ENCODE measurements at regions not wholly inside any gene's neighbourhood (a gene's known extent, or its start where the extent isn't known, plus 50 kb on each side); places are given as distances from the start of the nearest gene placed in this dataset.

DNA sequence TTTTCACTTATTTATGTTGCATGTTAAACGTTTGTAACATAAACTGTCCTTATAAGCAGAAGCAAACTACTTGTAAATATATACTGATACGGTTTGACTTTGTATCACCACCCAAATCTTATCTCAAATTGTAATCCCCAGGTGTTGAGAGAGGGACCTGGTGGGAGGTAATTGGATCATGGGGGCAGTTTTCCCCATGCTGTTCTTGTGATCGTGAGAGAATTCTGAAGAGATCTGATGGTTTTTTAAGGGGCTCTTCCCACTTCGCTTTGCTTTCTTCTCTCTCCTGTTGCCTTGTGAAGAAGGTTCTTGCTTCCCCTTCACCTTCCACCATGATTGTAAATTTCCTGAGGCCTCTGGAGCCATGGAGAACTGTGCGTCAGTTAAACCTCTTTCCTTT, 87.1 kb upstream of the MAPK10 start (continued):
- TF ChIP-seq, protein P1, sequence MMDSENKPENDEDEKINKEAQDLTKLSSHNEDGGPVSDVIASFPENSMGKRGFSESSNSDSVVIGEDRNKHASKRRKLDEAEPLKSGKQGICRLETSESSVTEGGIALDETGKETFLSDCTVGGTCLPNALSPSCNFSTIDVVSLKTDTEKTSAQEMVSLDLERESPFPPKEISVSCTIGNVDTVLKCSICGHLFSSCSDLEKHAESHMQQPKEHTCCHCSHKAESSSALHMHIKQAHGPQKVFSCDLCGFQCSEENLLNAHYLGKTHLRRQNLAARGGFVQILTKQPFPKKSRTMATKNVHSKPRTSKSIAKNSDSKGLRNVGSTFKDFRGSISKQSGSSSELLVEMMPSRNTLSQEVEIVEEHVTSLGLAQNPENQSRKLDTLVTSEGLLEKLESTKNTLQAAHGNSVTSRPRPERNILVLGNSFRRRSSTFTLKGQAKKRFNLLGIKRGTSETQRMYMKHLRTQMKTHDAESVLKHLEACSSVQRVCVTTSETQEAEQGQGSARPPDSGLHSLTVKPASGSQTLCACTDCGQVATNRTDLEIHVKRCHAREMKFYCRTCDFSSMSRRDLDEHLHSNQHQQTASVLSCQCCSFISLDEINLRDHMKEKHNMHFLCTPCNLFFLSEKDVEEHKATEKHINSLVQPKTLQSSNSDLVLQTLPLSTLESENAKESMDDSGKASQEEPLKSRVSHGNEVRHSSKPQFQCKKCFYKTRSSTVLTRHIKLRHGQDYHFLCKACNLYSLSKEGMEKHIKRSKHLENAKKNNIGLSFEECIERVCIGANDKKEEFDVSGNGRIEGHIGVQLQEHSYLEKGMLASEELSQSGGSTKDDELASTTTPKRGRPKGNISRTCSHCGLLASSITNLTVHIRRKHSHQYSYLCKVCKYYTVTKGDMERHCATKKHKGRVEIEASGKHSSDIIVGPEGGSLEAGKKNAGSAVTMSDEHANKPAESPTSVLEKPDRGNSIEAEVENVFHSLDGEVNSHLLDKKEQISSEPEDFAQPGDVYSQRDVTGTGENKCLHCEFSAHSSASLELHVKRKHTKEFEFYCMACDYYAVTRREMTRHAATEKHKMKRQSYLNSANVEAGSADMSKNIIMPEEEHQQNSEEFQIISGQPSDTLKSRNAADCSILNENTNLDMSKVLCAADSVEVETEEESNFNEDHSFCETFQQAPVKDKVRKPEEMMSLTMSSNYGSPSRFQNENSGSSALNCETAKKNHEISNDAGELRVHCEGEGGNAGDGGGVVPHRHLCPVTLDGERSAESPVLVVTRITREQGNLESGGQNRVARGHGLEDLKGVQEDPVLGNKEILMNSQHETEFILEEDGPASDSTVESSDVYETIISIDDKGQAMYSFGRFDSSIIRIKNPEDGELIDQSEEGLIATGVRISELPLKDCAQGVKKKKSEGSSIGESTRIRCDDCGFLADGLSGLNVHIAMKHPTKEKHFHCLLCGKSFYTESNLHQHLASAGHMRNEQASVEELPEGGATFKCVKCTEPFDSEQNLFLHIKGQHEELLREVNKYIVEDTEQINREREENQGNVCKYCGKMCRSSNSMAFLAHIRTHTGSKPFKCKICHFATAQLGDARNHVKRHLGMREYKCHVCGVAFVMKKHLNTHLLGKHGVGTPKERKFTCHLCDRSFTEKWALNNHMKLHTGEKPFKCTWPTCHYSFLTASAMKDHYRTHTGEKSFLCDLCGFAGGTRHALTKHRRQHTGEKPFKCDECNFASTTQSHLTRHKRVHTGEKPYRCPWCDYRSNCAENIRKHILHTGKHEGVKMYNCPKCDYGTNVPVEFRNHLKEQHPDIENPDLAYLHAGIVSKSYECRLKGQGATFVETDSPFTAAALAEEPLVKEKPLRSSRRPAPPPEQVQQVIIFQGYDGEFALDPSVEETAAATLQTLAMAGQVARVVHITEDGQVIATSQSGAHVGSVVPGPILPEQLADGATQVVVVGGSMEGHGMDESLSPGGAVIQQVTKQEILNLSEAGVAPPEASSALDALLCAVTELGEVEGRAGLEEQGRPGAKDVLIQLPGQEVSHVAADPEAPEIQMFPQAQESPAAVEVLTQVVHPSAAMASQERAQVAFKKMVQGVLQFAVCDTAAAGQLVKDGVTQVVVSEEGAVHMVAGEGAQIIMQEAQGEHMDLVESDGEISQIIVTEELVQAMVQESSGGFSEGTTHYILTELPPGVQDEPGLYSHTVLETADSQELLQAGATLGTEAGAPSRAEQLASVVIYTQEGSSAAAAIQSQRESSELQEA (IDR thresholded peaks at IDR 0.05; ENCODE audit: low read depth) = no peak
- no peak for TF ChIP-seq CCNT2 (IDR thresholded peaks at IDR 0.05; ENCODE audit: borderline replicate concordance, extremely low read depth, insufficient read length, low read depth, low read length)

DNA sequence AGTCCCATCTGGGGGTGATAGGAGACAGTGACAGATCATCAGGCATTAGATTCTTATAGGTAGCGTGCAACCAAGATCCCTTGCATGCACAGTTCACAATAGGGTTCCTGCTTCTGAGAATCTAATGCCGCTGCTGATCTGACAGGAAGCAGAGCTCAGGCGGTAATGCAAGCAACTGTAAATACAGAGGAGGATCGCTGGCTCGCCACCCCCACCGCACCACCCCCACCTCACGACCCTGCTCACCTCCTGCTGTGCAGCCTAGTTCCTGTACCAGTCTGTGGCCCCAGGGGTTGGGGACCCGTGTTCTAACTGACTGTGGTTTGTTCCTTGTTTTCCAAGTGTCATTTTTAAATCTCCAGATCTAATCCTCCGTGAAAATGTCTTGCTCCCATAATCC, 89.0 kb upstream of the MAPK10 start:
- FAIRE-seq (no peak), ATAC-seq (no peak), DNase-seq (ENCODE audit: extremely low read depth in 1 of 4, low spot score in 3 of 4) (no peak)
- no peaks in the 10 kb centered on the region for H4K20me1 ChIP-seq (replicated peaks; ENCODE audit: control insufficient read depth, insufficient read depth, low read length)
- CTCF ChIA-PET (ENCODE audit: low intra/inter-chr PET ratio) = no interaction called here
- in situ Hi-C loops (cut with MboI) = no loop called here
- POLR2A ChIA-PET = no interaction called here
- no peak overlapping the region for H3K4me2 ChIP-seq (ENCODE audit: insufficient read depth, low read length)
- no TSS peak for BruUV-seq (replicated peaks)
- no peaks in the 10 kb centered on the region for H3K9me3 ChIP-seq (replicated peaks; ENCODE audit: control insufficient read depth, insufficient read depth, low read depth, low read length)
- H3K79me2 ChIP-seq (ENCODE audit: control insufficient read depth, insufficient read depth, low read length) = no peaks in the 10 kb centered on the region
- no peaks in the 10 kb centered on the region for H3K4me1 ChIP-seq (replicated peaks in 1 of 2; ENCODE audit: control insufficient read depth in 2 of 2, insufficient read depth in 2 of 2, low read length in 2 of 2)
- H3K9ac ChIP-seq (ENCODE audit: insufficient read depth in 1 of 2, low read depth in 2 of 2, low read length in 2 of 2) = no peak overlapping the region
- H3K9me1 ChIP-seq (ENCODE audit: control insufficient read depth, insufficient read depth, low read length) = no peaks in the 10 kb centered on the region
- intact Hi-C loops (cut with micrococcal nuclease) = no loop called here
- no peak overlapping the region for H3K4me3 ChIP-seq
- no peak overlapping the region for H2AFZ ChIP-seq (ENCODE audit: low read depth, low read length)
- H3K36me3 ChIP-seq (ENCODE audit: control insufficient read depth, insufficient read depth, low read length) = no peaks in the 10 kb centered on the region
- no peak overlapping the region for H3K27ac ChIP-seq (ENCODE audit: extremely low read depth, low read depth, low read length)
- 0% methylated on average over 7 of the region's 9 CpGs for WGBS (ENCODE audit: insufficient coverage, low coverage, missing lambda C conversion rate)
- H3K27me3 ChIP-seq (ENCODE audit: control insufficient read depth in 2 of 2, insufficient read depth in 2 of 2, low read length in 2 of 2) = no peaks in the 10 kb centered on the region
- TF ChIP-seq HNRNPUL1 (IDR thresholded peaks at IDR 0.05; ENCODE audit: low read length) (no peak), HSF4 (CRISPR knock-in tag; IDR thresholded peaks at IDR 0.05; ENCODE audit: borderline replicate concordance) (no peak), BRD9 (IDR thresholded peaks at IDR 0.05; ENCODE audit: low read depth, partially characterized antibody) (no peak), HDAC6 (IDR thresholded peaks at IDR 0.05; ENCODE audit: low read depth, low read length) (no peak), HNRNPK (IDR thresholded peaks at IDR 0.05; ENCODE audit: low read depth, low read length, poor library complexity, severe bottlenecking) (no peak), HNRNPLL (IDR thresholded peaks at IDR 0.05; ENCODE audit: low read depth, low read length, poor library complexity, severe bottlenecking) (no peak), HMGXB4 (CRISPR knock-in tag; IDR thresholded peaks at IDR 0.05) (no peak)
- TF ChIP-seq, protein P2, sequence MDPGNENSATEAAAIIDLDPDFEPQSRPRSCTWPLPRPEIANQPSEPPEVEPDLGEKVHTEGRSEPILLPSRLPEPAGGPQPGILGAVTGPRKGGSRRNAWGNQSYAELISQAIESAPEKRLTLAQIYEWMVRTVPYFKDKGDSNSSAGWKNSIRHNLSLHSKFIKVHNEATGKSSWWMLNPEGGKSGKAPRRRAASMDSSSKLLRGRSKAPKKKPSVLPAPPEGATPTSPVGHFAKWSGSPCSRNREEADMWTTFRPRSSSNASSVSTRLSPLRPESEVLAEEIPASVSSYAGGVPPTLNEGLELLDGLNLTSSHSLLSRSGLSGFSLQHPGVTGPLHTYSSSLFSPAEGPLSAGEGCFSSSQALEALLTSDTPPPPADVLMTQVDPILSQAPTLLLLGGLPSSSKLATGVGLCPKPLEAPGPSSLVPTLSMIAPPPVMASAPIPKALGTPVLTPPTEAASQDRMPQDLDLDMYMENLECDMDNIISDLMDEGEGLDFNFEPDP (CRISPR knock-in tag; IDR thresholded peaks at IDR 0.05) = no peak

All from K562 (cell line).